ENCODE measurements at regions not wholly inside any gene's neighbourhood (a gene's known extent, or its start where the extent isn't known, plus 50 kb on each side); places are given as distances from the start of the nearest gene placed in this dataset.

GRCh38 chr11:95595541-95595940 is 194.0 kb downstream of the FAM76B start:
- DNase-seq (ENCODE audit: low spot score) (no peak), ATAC-seq (no peak)
- intact Hi-C loops (cut with DNase I): no loop called here

- no peak for ATAC-seq
- no peak for DNase-seq (ENCODE audit: low spot score)
- intact Hi-C loops (cut with DNase I): no loop called here
Observed at GRCh38 chr11:95593111-95593510, 196.5 kb downstream of the FAM76B start.

GRCh38 chr11:95592471-95592870 is 197.1 kb downstream of the FAM76B start:
- intact Hi-C loops (cut with DNase I): no loop called here
- DNase-seq (ENCODE audit: low spot score) (peak; percentile 69), ATAC-seq (peak; percentile 79)

- intact Hi-C loops (cut with DNase I): no loop called here
- ATAC-seq (peak; percentile 56), DNase-seq (ENCODE audit: low spot score) (no peak)
Observed at GRCh38 chr11:95589893-95590612, 199.5 kb downstream of the FAM76B start.

GRCh38 chr11:95588821-95589220 is 200.8 kb downstream of the FAM76B start:
- ATAC-seq: no peak
- no peak for DNase-seq (ENCODE audit: low spot score)
- intact Hi-C loops (cut with DNase I): no loop called here

- intact Hi-C loops (cut with DNase I): no loop called here
- ATAC-seq: peak; percentile 12
Observed at GRCh38 chr11:95586661-95587060, 202.9 kb downstream of the FAM76B start.

GRCh38 chr11:95586155-95586554 is 203.4 kb downstream of the FAM76B start:
- DNase-seq (ENCODE audit: low spot score) (no peak), ATAC-seq (peak; percentile 58)
- intact Hi-C loops (cut with DNase I): no loop called here

More at GRCh38 chr11:95586661-95587060, 202.9 kb downstream of the FAM76B start:
- DNase-seq (ENCODE audit: low spot score): no peak

GRCh38 chr11:95585752-95586077 is 203.9 kb downstream of the FAM76B start:
- DNase-seq (ENCODE audit: low spot score): no peak
- intact Hi-C loops (cut with DNase I): no loop called here
- no peak for ATAC-seq

- intact Hi-C loops (cut with DNase I): no loop called here
- ATAC-seq (no peak), DNase-seq (ENCODE audit: low spot score) (no peak)
Observed at GRCh38 chr11:95585069-95585751, 204.4 kb downstream of the FAM76B start.

GRCh38 chr11:95584589-95584988 is 205.0 kb downstream of the FAM76B start:
- ATAC-seq: no peak
- intact Hi-C loops (cut with DNase I): no loop called here
- DNase-seq (ENCODE audit: low spot score): no peak

- intact Hi-C loops (cut with DNase I): no loop called here
- no peak for ATAC-seq
- DNase-seq (ENCODE audit: low spot score): no peak
Observed at GRCh38 chr11:95584180-95584579, 205.4 kb downstream of the FAM76B start.

- no peak for ATAC-seq
- intact Hi-C loops (cut with DNase I): no loop called here
- no peak for DNase-seq (ENCODE audit: low spot score)
Observed at GRCh38 chr11:95577716-95578460, 211.7 kb downstream of the FAM76B start.

- DNase-seq (ENCODE audit: low spot score) (no peak), ATAC-seq (peak; percentile 70)
- intact Hi-C loops (cut with DNase I): no loop called here
Observed at GRCh38 chr11:95576146-95576845, 213.3 kb downstream of the FAM76B start.

- DNase-seq (ENCODE audit: low spot score): no peak
- ATAC-seq: peak; percentile 76
- intact Hi-C loops (cut with DNase I): no loop called here
Observed at GRCh38 chr11:95575517-95575916, 214.1 kb downstream of the FAM76B start.

GRCh38 chr11:95571718-95572260 is 217.8 kb downstream of the FAM76B start:
- ATAC-seq (no peak), DNase-seq (ENCODE audit: low spot score) (no peak)
- intact Hi-C loops (cut with DNase I): no loop called here

- ATAC-seq: no peak
- intact Hi-C loops (cut with DNase I): no loop called here
- no peak for DNase-seq (ENCODE audit: low spot score)
Observed at GRCh38 chr11:95570845-95571244, 218.7 kb downstream of the FAM76B start.

- intact Hi-C loops (cut with DNase I): no loop called here
- ATAC-seq (no peak), DNase-seq (ENCODE audit: low spot score) (no peak)
Observed at GRCh38 chr11:95569207-95569606, 220.4 kb downstream of the FAM76B start.

- intact Hi-C loops (cut with DNase I): no loop called here
- DNase-seq (ENCODE audit: low spot score) (no peak), ATAC-seq (no peak)
Observed at GRCh38 chr11:95568281-95568680, 221.3 kb downstream of the FAM76B start.

GRCh38 chr11:95567685-95568084 is 221.9 kb downstream of the FAM76B start:
- ATAC-seq (no peak), DNase-seq (ENCODE audit: low spot score) (no peak)
- intact Hi-C loops (cut with DNase I): no loop called here
